H9 (cell line): ENCODE measurements at regions not wholly inside any gene's neighbourhood (a gene's known extent, or its start where the extent isn't known, plus 50 kb on each side); places are given as distances from the start of the nearest gene placed in this dataset.

ENCODE experiments used
- DNase-seq: peaks from one replicate; pipeline ENCODE4 v3.0.0-alpha.2; 2017
- H2AFZ ChIP-seq: one replicate; pipeline ENCODE4 v1.6.1; 2013; ENCODE audit warnings: mild to moderate bottlenecking, low read length, control low read depth, moderate library complexity
- H2AK5ac ChIP-seq: 2 replicates; pipeline ENCODE4 v1.6.1; 2013; ENCODE audit warnings: low read length, control low read depth, mixed read lengths; ENCODE audit not compliant: insufficient read length
- H2BK120ac ChIP-seq: one replicate; pipeline ENCODE4 v1.6.1; 2013; ENCODE audit warnings: low read depth, mild to moderate bottlenecking, low read length, control low read depth, inconsistent platforms; ENCODE audit not compliant: poor library complexity, severe bottlenecking
- H2BK12ac ChIP-seq: 2 replicates; pipeline ENCODE4 v1.6.1; 2013; ENCODE audit warnings: low read length, control low read depth, mixed read lengths, low read depth; ENCODE audit not compliant: insufficient read length
- H2BK15ac ChIP-seq: 2 replicates; pipeline ENCODE4 v1.6.1; 2013; ENCODE audit warnings: low read depth, low read length, control low read depth
- H2BK20ac ChIP-seq: one replicate; pipeline ENCODE4 v1.6.1; 2013; ENCODE audit warnings: low read depth, mild to moderate bottlenecking, low read length, control low read depth, inconsistent platforms; ENCODE audit not compliant: poor library complexity, severe bottlenecking
- H2BK5ac ChIP-seq: 2 replicates; pipeline ENCODE4 v1.6.1; 2013; ENCODE audit warnings: low read length, control low read depth, mixed read lengths; ENCODE audit not compliant: insufficient read length
- H3K14ac ChIP-seq: 2 replicates; pipeline ENCODE4 v1.6.1; 2013; ENCODE audit warnings: low read length, control low read depth; ENCODE audit not compliant: insufficient read depth
- H3K18ac ChIP-seq: 2 replicates; pipeline ENCODE4 v1.6.1; 2013; ENCODE audit warnings: low read depth, mild to moderate bottlenecking, mixed read lengths, low read length, control low read depth; ENCODE audit not compliant: insufficient read length
- H3K23ac ChIP-seq: 2 replicates; pipeline ENCODE4 v1.6.1; 2013; ENCODE audit warnings: low read length, control low read depth, mixed read lengths, low read depth; ENCODE audit not compliant: insufficient read length
- H3K23me2 ChIP-seq: 2 replicates; pipeline ENCODE4 v1.6.1; 2013; ENCODE audit warnings: low read depth, mild to moderate bottlenecking, mixed read lengths, low read length, control low read depth; ENCODE audit not compliant: insufficient read length, poor library complexity, severe bottlenecking
- H3K27ac ChIP-seq: 2 replicates; pipeline ENCODE4 v1.5.1; 2013; ENCODE audit warnings: low read length, control low read depth, mixed read lengths, low read depth; ENCODE audit not compliant: insufficient read length
- H3K27me3 ChIP-seq: 2 replicates; pipeline ENCODE4 v1.6.1; 2013; ENCODE audit warnings: low read length, control low read depth, inconsistent platforms; ENCODE audit not compliant: insufficient read depth
- H3K4ac ChIP-seq: 2 replicates; pipeline ENCODE4 v1.6.1; 2013; ENCODE audit warnings: low read depth, mild to moderate bottlenecking, control low read depth, inconsistent platforms, low read length, moderate library complexity
- H3K4me1 ChIP-seq: 2 replicates; pipeline ENCODE4 v1.6.1; 2013; ENCODE audit warnings: low read length, control low read depth, inconsistent platforms; ENCODE audit not compliant: insufficient read depth
- H3K4me2 ChIP-seq: 2 replicates; pipeline ENCODE4 v1.6.1; 2013; ENCODE audit warnings: low read length, control low read depth, mixed read lengths; ENCODE audit not compliant: insufficient read length, insufficient read depth
- H3K56ac ChIP-seq: 2 replicates; pipeline ENCODE4 v1.6.1; 2013; ENCODE audit warnings: low read depth, mild to moderate bottlenecking, mixed read lengths, low read length, control low read depth; ENCODE audit not compliant: insufficient read length
- H3K79me1 ChIP-seq: 2 replicates; pipeline ENCODE4 v1.6.1; 2013; ENCODE audit warnings: low read depth, mild to moderate bottlenecking, moderate library complexity, low read length, control low read depth, inconsistent platforms; ENCODE audit not compliant: insufficient read depth, poor library complexity, severe bottlenecking
- H3K79me2 ChIP-seq: 2 replicates; pipeline ENCODE4 v1.6.1; 2013; ENCODE audit warnings: low read length, control low read depth, inconsistent platforms; ENCODE audit not compliant: insufficient read depth
- H3K9ac ChIP-seq: 2 replicates; pipeline ENCODE4 v1.6.1; 2013; ENCODE audit warnings: low read length, control low read depth, mixed read lengths; ENCODE audit not compliant: insufficient read length; ENCODE audit errors: extremely low read depth
- H3K9me3 ChIP-seq: one replicate; pipeline ENCODE4 v1.6.1; 2013; ENCODE audit warnings: low read depth, low read length, inconsistent platforms; ENCODE audit not compliant: control insufficient read depth
- H3T11ph ChIP-seq: one replicate; pipeline ENCODE4 v1.6.1; 2013; ENCODE audit warnings: mild to moderate bottlenecking, low read length, control low read depth, inconsistent platforms
- H4K20me1 ChIP-seq: one replicate; pipeline ENCODE4 v1.6.1; 2013; ENCODE audit not compliant: control insufficient read depth, insufficient read length, insufficient read depth
- H4K5ac ChIP-seq: 2 replicates; pipeline ENCODE4 v1.6.1; 2013; ENCODE audit warnings: low read depth, mild to moderate bottlenecking, mixed read lengths, low read length, control low read depth; ENCODE audit not compliant: insufficient read length
- H4K8ac ChIP-seq: replicated peaks from 2 replicates; pipeline ENCODE4 v1.6.1; 2013; ENCODE audit warnings: low read length, control low read depth, mixed read lengths, low read depth; ENCODE audit not compliant: insufficient read length
- H4K91ac ChIP-seq: 2 replicates; pipeline ENCODE4 v1.6.1; 2013; ENCODE audit warnings: low read depth, mild to moderate bottlenecking, moderate library complexity, mixed read lengths, low read length, control low read depth; ENCODE audit not compliant: insufficient read length
- H3K27ac Mint-ChIP-seq, 3 experiments: 2 replicates in 2 of 3; 3 replicates in 1 of 3; pipeline ENCODE4 v1.8.0; 2020 to 2021; ENCODE audit warnings: mixed read lengths in 3 of 3, mild to moderate bottlenecking in 1 of 3, moderate library complexity in 1 of 3
- H3K27me3 Mint-ChIP-seq: 2 replicates; pipeline ENCODE4 v1.8.0; 2021; ENCODE audit warnings: low read depth, mild to moderate bottlenecking, moderate library complexity, mixed read lengths
- H3K36me3 Mint-ChIP-seq, 3 experiments: 2 replicates in 2 of 3; 3 replicates in 1 of 3; pipeline ENCODE4 v1.8.0; 2020 to 2021; ENCODE audit warnings: low read depth in 3 of 3, mixed read lengths in 3 of 3; ENCODE audit not compliant: insufficient read depth in 1 of 3
- H3K4me1 Mint-ChIP-seq, 2 experiments: 2 replicates each; pipeline ENCODE4 v1.8.0; 2020; ENCODE audit warnings: mixed read lengths in 2 of 2
- H3K4me3 Mint-ChIP-seq, 2 experiments: 2 replicates in 1 of 2; 3 replicates in 1 of 2; pipeline ENCODE4 v1.8.0; 2020 to 2021; ENCODE audit warnings: mild to moderate bottlenecking in 2 of 2, mixed read lengths in 2 of 2, moderate library complexity in 1 of 2
- H3K9me3 Mint-ChIP-seq, 2 experiments: 2 replicates in 1 of 2; 3 replicates in 1 of 2; pipeline ENCODE4 v1.8.0; 2020; ENCODE audit warnings: mild to moderate bottlenecking in 2 of 2, mixed read lengths in 2 of 2, moderate library complexity in 1 of 2
- WGBS: extraction: QIAGEN DNeasy Blood & Tissue Kit; methylation state at CpG from one replicate; pipeline ENCODE4 v1.1.7; 2013; ENCODE audit warnings: missing lambda C conversion rate, low lambda C conversion rate, mixed read lengths; ENCODE audit not compliant: insufficient read length; ENCODE audit errors: extremely low coverage; 5-methylcytosine and 5-hydroxymethylcytosine counted together
- TF ChIP-seq, protein P1 (sequence below): fragments of 200-600 bp; sonication (generic); conservative IDR thresholded peaks from 3 replicates; pipeline ENCODE4 v1.8.0; 2021; ENCODE audit warnings: antibody characterized with exemption, mild to moderate bottlenecking

- WGBS, result 100% methylated on average over 2 of the region's 8 CpGs
- Histone ChIP-seq H3K4me2 (no peak overlapping the region), H2BK20ac (no peak overlapping the region)
Measured at GRCh38 chr22:49259839-49260615, 567.6 kb downstream of the BRD1 start.

More at GRCh38 chr22:49259839-49260615, 567.6 kb downstream of the BRD1 start:
- Histone ChIP-seq H3K56ac (no peak overlapping the region), H2BK15ac (no peak overlapping the region), H2BK120ac (no peak overlapping the region), H4K20me1 (no peaks in the 10 kb centered on the region), H3T11ph (no peak overlapping the region), H3K4me1 (no peaks in the 10 kb centered on the region), H3K27ac (no peak overlapping the region), H3K4ac (no peak overlapping the region), H3K23me2 (no peaks in the 10 kb centered on the region), H3K18ac (no peak overlapping the region), H3K27me3 (no peaks in the 10 kb centered on the region), H2BK12ac (no peak overlapping the region), H4K91ac (no peak overlapping the region), H3K14ac (no peak overlapping the region), H3K9ac (no peak overlapping the region), H2AK5ac (no peak overlapping the region), H3K79me2 (0 out of 2 replicates have a peak, but pooled peaks cover 1% of the 10 kb centered on the region), H4K5ac (no peak overlapping the region), H2AFZ (no peak overlapping the region), H4K8ac (no peak overlapping the region), H3K79me1 (no peaks in the 10 kb centered on the region), H3K9me3 (no peaks in the 10 kb centered on the region), H3K23ac (no peak overlapping the region), H2BK5ac (no peak overlapping the region)
- TF ChIP-seq, protein P1, sequence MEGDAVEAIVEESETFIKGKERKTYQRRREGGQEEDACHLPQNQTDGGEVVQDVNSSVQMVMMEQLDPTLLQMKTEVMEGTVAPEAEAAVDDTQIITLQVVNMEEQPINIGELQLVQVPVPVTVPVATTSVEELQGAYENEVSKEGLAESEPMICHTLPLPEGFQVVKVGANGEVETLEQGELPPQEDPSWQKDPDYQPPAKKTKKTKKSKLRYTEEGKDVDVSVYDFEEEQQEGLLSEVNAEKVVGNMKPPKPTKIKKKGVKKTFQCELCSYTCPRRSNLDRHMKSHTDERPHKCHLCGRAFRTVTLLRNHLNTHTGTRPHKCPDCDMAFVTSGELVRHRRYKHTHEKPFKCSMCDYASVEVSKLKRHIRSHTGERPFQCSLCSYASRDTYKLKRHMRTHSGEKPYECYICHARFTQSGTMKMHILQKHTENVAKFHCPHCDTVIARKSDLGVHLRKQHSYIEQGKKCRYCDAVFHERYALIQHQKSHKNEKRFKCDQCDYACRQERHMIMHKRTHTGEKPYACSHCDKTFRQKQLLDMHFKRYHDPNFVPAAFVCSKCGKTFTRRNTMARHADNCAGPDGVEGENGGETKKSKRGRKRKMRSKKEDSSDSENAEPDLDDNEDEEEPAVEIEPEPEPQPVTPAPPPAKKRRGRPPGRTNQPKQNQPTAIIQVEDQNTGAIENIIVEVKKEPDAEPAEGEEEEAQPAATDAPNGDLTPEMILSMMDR, result no peak
- Mint-ChIP-seq H3K27me3 (peaks cover 44% of the 10 kb centered on the region), H3K4me3 (no peak overlapping the region), H3K27ac (no peak overlapping the region; a peak in 1 of 7 replicates), H3K9me3 (peaks cover 2 to 4% of the 10 kb centered on the region in 2 experiments; a peak in 4 of 5 replicates), H3K4me1 (peaks cover 12% of the 10 kb centered on the region in 2 experiments), H3K36me3 (peaks cover 0 to 4% (median 0%) of the 10 kb centered on the region in 3 experiments; a peak in 2 of 7 replicates)
- DNase-seq, result no peak
